ENCODE measurements at regions not wholly inside any gene's neighbourhood (a gene's known extent, or its start where the extent isn't known, plus 50 kb on each side); places are given as distances from the start of the nearest gene placed in this dataset.

GRCh38 chr6:144877118-144877517 is 592.0 kb downstream of the UTRN start:
- no peak overlapping the region for H3K56ac ChIP-seq (ENCODE audit: insufficient read length, low read depth, low read length)
- no peak overlapping the region for H2BK12ac ChIP-seq (ENCODE audit: insufficient read length, low read depth, low read length)
- H3K9ac ChIP-seq (ENCODE audit: extremely low read depth, insufficient read length, low read length), result no peak overlapping the region
- H3K14ac ChIP-seq (ENCODE audit: insufficient read depth, low read length), result no peak overlapping the region
- H2AFZ ChIP-seq (ENCODE audit: low read length), result no peak overlapping the region
- H3K23ac ChIP-seq (ENCODE audit: insufficient read length, low read depth, low read length), result no peak overlapping the region
- H4K8ac ChIP-seq (replicated peaks; ENCODE audit: insufficient read length, low read depth, low read length), result no peak overlapping the region
- Mint-ChIP-seq H3K27ac (no peak overlapping the region; a peak in 1 of 7 replicates), H3K9me3 (peaks cover 17% of the 10 kb centered on the region in 2 experiments), H3K27me3 (ENCODE audit: low read depth) (no peaks in the 10 kb centered on the region), H3K4me1 (peaks cover 8 to 10% of the 10 kb centered on the region in 2 experiments), H3K4me3 (no peak overlapping the region), H3K36me3 (ENCODE audit: insufficient read depth in 1 of 3, low read depth in 3 of 3) (peaks cover 13 to 21% (median 18%) of the 10 kb centered on the region in 3 experiments)
- H3K79me2 ChIP-seq (ENCODE audit: insufficient read depth, low read length), result no peaks in the 10 kb centered on the region
- H4K5ac ChIP-seq (ENCODE audit: insufficient read length, low read depth, low read length), result no peak overlapping the region
- no peaks in the 10 kb centered on the region for H3K4me1 ChIP-seq (ENCODE audit: insufficient read depth, low read length)
- H3K27ac ChIP-seq (ENCODE audit: insufficient read length, low read depth, low read length), result no peak overlapping the region
- no peak overlapping the region for H2BK5ac ChIP-seq (ENCODE audit: insufficient read length, low read length)
- no peak overlapping the region for H3K18ac ChIP-seq (ENCODE audit: insufficient read length, low read depth, low read length)
- no peak overlapping the region for H3T11ph ChIP-seq (ENCODE audit: low read length)
- DNase-seq, result no peak
- H3K4ac ChIP-seq (ENCODE audit: low read depth, low read length), result no peak overlapping the region
- no peak overlapping the region for H2AK5ac ChIP-seq (ENCODE audit: insufficient read length, low read length)
- no peak overlapping the region for H3K4me2 ChIP-seq (ENCODE audit: insufficient read depth, insufficient read length, low read length)
- H3K9me3 ChIP-seq (ENCODE audit: control insufficient read depth, low read depth, low read length), result peaks cover 8% of the 10 kb centered on the region
- no peak overlapping the region for H4K91ac ChIP-seq (ENCODE audit: insufficient read length, low read depth, low read length)
- no peaks in the 10 kb centered on the region for H4K20me1 ChIP-seq (ENCODE audit: control insufficient read depth, insufficient read depth, insufficient read length)
- no peaks in the 10 kb centered on the region for H3K27me3 ChIP-seq (ENCODE audit: insufficient read depth, low read length)
- WGBS (ENCODE audit: extremely low coverage, insufficient read length, low lambda C conversion rate), result no CpG with 5 or more reads among the region's 1 CpG
- no peaks in the 10 kb centered on the region for H3K23me2 ChIP-seq (ENCODE audit: insufficient read length, low read depth, low read length, poor library complexity, severe bottlenecking)
- no peaks in the 10 kb centered on the region for H3K79me1 ChIP-seq (ENCODE audit: insufficient read depth, low read depth, low read length, poor library complexity, severe bottlenecking)
- H2BK20ac ChIP-seq (ENCODE audit: low read depth, low read length, poor library complexity, severe bottlenecking), result no peak overlapping the region
- TF ChIP-seq, protein P1, sequence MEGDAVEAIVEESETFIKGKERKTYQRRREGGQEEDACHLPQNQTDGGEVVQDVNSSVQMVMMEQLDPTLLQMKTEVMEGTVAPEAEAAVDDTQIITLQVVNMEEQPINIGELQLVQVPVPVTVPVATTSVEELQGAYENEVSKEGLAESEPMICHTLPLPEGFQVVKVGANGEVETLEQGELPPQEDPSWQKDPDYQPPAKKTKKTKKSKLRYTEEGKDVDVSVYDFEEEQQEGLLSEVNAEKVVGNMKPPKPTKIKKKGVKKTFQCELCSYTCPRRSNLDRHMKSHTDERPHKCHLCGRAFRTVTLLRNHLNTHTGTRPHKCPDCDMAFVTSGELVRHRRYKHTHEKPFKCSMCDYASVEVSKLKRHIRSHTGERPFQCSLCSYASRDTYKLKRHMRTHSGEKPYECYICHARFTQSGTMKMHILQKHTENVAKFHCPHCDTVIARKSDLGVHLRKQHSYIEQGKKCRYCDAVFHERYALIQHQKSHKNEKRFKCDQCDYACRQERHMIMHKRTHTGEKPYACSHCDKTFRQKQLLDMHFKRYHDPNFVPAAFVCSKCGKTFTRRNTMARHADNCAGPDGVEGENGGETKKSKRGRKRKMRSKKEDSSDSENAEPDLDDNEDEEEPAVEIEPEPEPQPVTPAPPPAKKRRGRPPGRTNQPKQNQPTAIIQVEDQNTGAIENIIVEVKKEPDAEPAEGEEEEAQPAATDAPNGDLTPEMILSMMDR (conservative IDR thresholded peaks at IDR 0.05), result no peak
- H2BK120ac ChIP-seq (ENCODE audit: low read depth, low read length, poor library complexity, severe bottlenecking), result no peak overlapping the region
- no peak overlapping the region for H2BK15ac ChIP-seq (ENCODE audit: low read depth, low read length)

All from H9 (cell line).